ENCODE measurements at regions not wholly inside any gene's neighbourhood (a gene's known extent, or its start where the extent isn't known, plus 50 kb on each side); places are given as distances from the start of the nearest gene placed in this dataset.

DNA sequence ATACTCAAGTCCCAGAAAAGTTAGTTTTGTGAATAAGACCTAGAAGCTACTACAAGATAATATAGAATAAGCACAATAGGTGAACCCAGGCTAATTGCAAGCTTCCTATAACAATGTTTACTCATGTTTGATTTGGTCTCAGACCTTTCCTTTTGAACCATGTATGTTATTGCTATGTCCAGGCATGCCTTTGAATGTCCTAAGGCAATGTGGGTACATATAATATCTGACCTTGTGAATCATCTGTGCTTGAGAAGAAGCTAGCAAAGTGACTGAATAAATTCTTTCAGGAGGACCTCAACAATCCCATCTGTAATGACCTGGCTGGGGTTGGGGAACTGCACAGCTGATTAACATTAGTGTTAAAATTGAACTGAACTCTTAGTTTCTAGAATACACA is 1285.9 kb upstream of the CELF4 start:
- no peak for TF ChIP-seq ZNF274 (IDR thresholded peaks at IDR 0.05; ENCODE audit: low read depth, low read length)
- no peak for TF ChIP-seq SUZ12 (IDR thresholded peaks at IDR 0.05; ENCODE audit: extremely low read depth, insufficient read depth, insufficient read length)
- no peak for TF ChIP-seq YY1 (IDR thresholded peaks at IDR 0.05; ENCODE audit: insufficient read depth, insufficient read length)

Measured in NT2/D1 (cell line).